ENCODE measurements at regions not wholly inside any gene's neighbourhood (a gene's known extent, or its start where the extent isn't known, plus 50 kb on each side); places are given as distances from the start of the nearest gene placed in this dataset.
"Not testable (repeated sequence)": the region's sequence is repeated elsewhere in the genome, so short reads cannot be mapped to it uniquely, and the experiment has no call there.

GRCh38 chr5:124986170-124986569, 239.7 kb upstream of the ZNF608 start:
- no peak for DNase-seq (ENCODE audit: low spot score in 2 of 2)
- no peak overlapping the region for H3K4me3 ChIP-seq (ENCODE audit: low read depth, poor library complexity, severe bottlenecking)
- TF ChIP-seq POLR2A (IDR thresholded peaks at IDR 0.05), result no peak
- TF ChIP-seq, protein P1, sequence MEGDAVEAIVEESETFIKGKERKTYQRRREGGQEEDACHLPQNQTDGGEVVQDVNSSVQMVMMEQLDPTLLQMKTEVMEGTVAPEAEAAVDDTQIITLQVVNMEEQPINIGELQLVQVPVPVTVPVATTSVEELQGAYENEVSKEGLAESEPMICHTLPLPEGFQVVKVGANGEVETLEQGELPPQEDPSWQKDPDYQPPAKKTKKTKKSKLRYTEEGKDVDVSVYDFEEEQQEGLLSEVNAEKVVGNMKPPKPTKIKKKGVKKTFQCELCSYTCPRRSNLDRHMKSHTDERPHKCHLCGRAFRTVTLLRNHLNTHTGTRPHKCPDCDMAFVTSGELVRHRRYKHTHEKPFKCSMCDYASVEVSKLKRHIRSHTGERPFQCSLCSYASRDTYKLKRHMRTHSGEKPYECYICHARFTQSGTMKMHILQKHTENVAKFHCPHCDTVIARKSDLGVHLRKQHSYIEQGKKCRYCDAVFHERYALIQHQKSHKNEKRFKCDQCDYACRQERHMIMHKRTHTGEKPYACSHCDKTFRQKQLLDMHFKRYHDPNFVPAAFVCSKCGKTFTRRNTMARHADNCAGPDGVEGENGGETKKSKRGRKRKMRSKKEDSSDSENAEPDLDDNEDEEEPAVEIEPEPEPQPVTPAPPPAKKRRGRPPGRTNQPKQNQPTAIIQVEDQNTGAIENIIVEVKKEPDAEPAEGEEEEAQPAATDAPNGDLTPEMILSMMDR (IDR thresholded peaks at IDR 0.05), result no peak
- intact Hi-C loops (cut with DNase I; ENCODE audit: low total_unique reads), result no loop called here
- WGBS, 2 donors, result 90 to 93% methylated on average over 3 of the region's 3 CpGs

- no peak for DNase-seq (ENCODE audit: low spot score in 2 of 2)
- TF ChIP-seq POLR2A (IDR thresholded peaks at IDR 0.05), result no peak
- TF ChIP-seq, protein P1 (IDR thresholded peaks at IDR 0.05), result no peak
- intact Hi-C loops (cut with DNase I; ENCODE audit: low total_unique reads), result no loop called here
- H3K4me3 ChIP-seq (ENCODE audit: low read depth, poor library complexity, severe bottlenecking), result no peak overlapping the region
- 48 to 55% methylated on average over 3 of the region's 3 CpGs for WGBS, 2 donors
Measured at GRCh38 chr5:124986667-124987066, 240.2 kb upstream of the ZNF608 start.

DNA sequence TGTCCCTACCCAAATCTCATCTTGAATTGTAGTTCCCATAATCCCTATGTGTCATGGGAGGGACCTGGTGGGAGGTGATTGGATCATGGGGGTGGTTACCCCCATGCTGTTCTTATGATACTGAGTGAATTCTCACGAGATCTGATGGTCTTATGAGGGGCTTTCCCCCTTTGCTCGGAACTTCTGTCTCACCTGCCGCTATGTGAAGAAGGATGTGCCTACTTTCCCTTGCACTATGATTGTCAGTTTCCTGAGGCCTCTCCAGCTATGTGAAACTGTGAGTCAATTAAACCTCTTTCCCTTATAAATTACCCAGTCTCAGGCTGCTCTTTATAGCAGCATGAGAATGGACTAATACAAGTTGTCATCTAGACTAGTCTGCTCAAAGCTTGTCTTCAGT, 241.3 kb upstream of the ZNF608 start:
- H3K4me3 ChIP-seq (ENCODE audit: low read depth, poor library complexity, severe bottlenecking); intact Hi-C loops (cut with DNase I; ENCODE audit: low total_unique reads); DNase-seq (ENCODE audit: low spot score in 2 of 2): not testable (repeated sequence)
- WGBS, 2 donors, result 83 to 100% methylated on average over 3 of the region's 3 CpGs

DNA sequence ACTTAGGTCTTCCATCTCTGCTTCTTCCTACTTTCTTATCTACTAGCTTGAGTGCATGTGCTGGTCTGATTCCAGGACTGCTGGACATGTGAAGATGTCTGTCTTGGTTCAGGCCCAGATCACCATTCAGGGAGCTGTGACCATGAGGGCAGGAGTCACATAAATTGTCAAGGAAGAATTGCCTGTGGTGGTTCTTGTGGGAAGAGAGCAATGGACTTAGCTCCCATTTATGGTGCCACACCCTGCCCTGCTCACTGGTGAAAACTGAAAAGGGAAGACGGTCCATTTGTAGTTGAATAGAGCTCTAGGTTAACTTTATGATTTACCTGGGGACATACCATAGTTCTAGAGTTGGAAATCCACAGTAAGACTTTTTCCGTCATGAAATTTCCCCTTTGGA, 244.3 kb upstream of the ZNF608 start:
- TF ChIP-seq, protein P1 (IDR thresholded peaks at IDR 0.05), result no peak
- no peak for TF ChIP-seq POLR2A (IDR thresholded peaks at IDR 0.05)
- 94 to 95% methylated on average over 2 of the region's 2 CpGs for WGBS, 2 donors
- no peak overlapping the region for H3K4me3 ChIP-seq (ENCODE audit: low read depth, poor library complexity, severe bottlenecking)
- intact Hi-C loops (cut with DNase I; ENCODE audit: low total_unique reads), result no loop called here
- no peak for DNase-seq (ENCODE audit: low spot score in 2 of 2)

DNA sequence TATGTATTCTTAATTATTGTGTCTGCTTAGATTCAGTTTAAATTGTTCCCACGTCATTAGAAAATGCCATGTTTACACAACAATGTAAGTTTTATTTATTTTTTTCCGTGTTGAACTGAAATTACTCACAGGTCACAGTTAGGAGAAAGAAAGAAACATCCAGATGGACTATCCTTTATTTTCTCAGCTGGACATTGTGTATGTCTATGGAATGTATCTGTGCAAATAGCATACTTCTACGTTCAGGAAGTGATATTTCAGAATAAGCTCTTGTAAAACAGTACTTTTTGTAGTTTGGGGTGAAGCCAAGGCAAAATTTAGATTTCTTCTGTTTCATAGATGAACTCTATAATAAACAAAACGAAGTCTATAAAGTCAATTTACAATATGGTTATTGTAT, 249.0 kb upstream of the ZNF608 start:
- H3K4me3 ChIP-seq (ENCODE audit: low read depth, poor library complexity, severe bottlenecking), result no peak overlapping the region
- intact Hi-C loops (cut with DNase I; ENCODE audit: low total_unique reads), result no loop called here
- 86 to 87% methylated on average over 4 of the region's 4 CpGs for WGBS, 2 donors
- TF ChIP-seq POLR2A (IDR thresholded peaks at IDR 0.05), result no peak
- TF ChIP-seq, protein P1 (IDR thresholded peaks at IDR 0.05), result no peak
- DNase-seq (ENCODE audit: low spot score in 2 of 2), result no peak

- WGBS, 2 donors, result 86 to 89% methylated on average over 4 of the region's 4 CpGs
- TF ChIP-seq, protein P1 (IDR thresholded peaks at IDR 0.05), result no peak
- TF ChIP-seq POLR2A (IDR thresholded peaks at IDR 0.05), result no peak
Measured at GRCh38 chr5:124996023-124996763, 249.8 kb upstream of the ZNF608 start.

More at GRCh38 chr5:124996023-124996763, 249.8 kb upstream of the ZNF608 start:
- DNase-seq (ENCODE audit: low spot score in 2 of 2), result no peak
- no peak overlapping the region for H3K4me3 ChIP-seq (ENCODE audit: low read depth, poor library complexity, severe bottlenecking)
- intact Hi-C loops (cut with DNase I; ENCODE audit: low total_unique reads), result no loop called here

All from lower leg skin (tissue), 4 donors.